Keratinocyte (primary cell): ENCODE measurements at regions not wholly inside any gene's neighbourhood (a gene's known extent, or its start where the extent isn't known, plus 50 kb on each side); places are given as distances from the start of the nearest gene placed in this dataset.

Experiments used
- DNase-seq: peaks from one replicate; pipeline ENCODE4 v3.0.0-alpha.2; 2011; ENCODE audit warnings: low read depth, missing footprints, low spot score
- FAIRE-seq: peaks from 2 replicates; lab custom pipeline; 2011; peaks lifted over from hg19 to GRCh38; lab: Jason Lieb, UNC
- H2AFZ ChIP-seq: 2 replicates; pipeline ENCODE4 v1.6.0; 2012; ENCODE audit warnings: low read length, control low read depth, inconsistent platforms; ENCODE audit not compliant: control insufficient read depth
- H3K27ac ChIP-seq: 2 replicates; pipeline ENCODE4 v1.5.1; 2011; ENCODE audit warnings: low read length; ENCODE audit not compliant: control insufficient read depth, insufficient read depth
- H3K27me3 ChIP-seq: 3 replicates; pipeline ENCODE4 v1.6.0; 2011; ENCODE audit warnings: low read length; ENCODE audit not compliant: control insufficient read depth, insufficient read depth; ENCODE audit errors: extremely low read depth
- H3K36me3 ChIP-seq, 2 experiments: 2 replicates in 1 of 2; 3 replicates in 1 of 2; pipeline ENCODE4 v1.5.1; 2011; ENCODE audit warnings: low read length in 2 of 2, mild to moderate bottlenecking in 1 of 2; ENCODE audit not compliant: control insufficient read depth in 2 of 2, insufficient read depth in 2 of 2; ENCODE audit errors: extremely low read depth in 1 of 2
- H3K4me1 ChIP-seq: 3 replicates; pipeline ENCODE4 v1.5.1; 2011; ENCODE audit warnings: low read length; ENCODE audit not compliant: control insufficient read depth, insufficient read depth; ENCODE audit errors: extremely low read depth
- H3K4me2 ChIP-seq: 3 replicates; pipeline ENCODE4 v1.6.0; 2011; ENCODE audit warnings: low read depth, low read length; ENCODE audit not compliant: control insufficient read depth, insufficient read depth; ENCODE audit errors: extremely low read depth
- H3K4me3 ChIP-seq, 3 experiments: fragments of 200-600 bp in 1 of 3; sonication (generic) in 1 of 3; 2 replicates in 2 of 3; 3 replicates in 1 of 3; pipeline ENCODE4 v1.5.1; 2011 to 2016; ENCODE audit warnings: low read length in 3 of 3, mild to moderate bottlenecking in 3 of 3, control low read depth in 2 of 3, inconsistent platforms in 1 of 3, low read depth in 1 of 3, mixed read lengths in 1 of 3, mixed run types in 1 of 3, moderate library complexity in 1 of 3; ENCODE audit not compliant: control insufficient read depth in 2 of 3, insufficient read depth in 2 of 3; ENCODE audit errors: extremely low read depth in 1 of 3
- H3K79me2 ChIP-seq: 2 replicates; pipeline ENCODE4 v1.6.0; 2012; ENCODE audit warnings: low read length; ENCODE audit not compliant: control insufficient read depth, insufficient read depth
- H3K9ac ChIP-seq: 3 replicates; pipeline ENCODE4 v1.6.0; 2011; ENCODE audit warnings: low read length; ENCODE audit not compliant: control insufficient read depth, insufficient read depth; ENCODE audit errors: extremely low read depth
- H3K9me1 ChIP-seq: 3 replicates; pipeline ENCODE4 v1.6.0; 2011; ENCODE audit warnings: low read length; ENCODE audit not compliant: control insufficient read depth, insufficient read depth; ENCODE audit errors: extremely low read depth
- H3K9me3 ChIP-seq: 2 replicates; pipeline ENCODE4 v1.5.1; 2012; ENCODE audit warnings: low read depth, low read length; ENCODE audit not compliant: control insufficient read depth
- H4K20me1 ChIP-seq: 3 replicates; pipeline ENCODE4 v1.6.0; 2011; ENCODE audit warnings: low read length; ENCODE audit not compliant: control insufficient read depth, insufficient read depth; ENCODE audit errors: extremely low read depth
- CTCF ChIP-seq, 3 experiments: IDR thresholded peaks in 1 of 3; conservative IDR thresholded peaks in 1 of 3; optimal IDR thresholded peaks in 1 of 3; 2 replicates in 2 of 3; 3 replicates in 1 of 3; pipeline versions ENCODE3 to v1.5.1; 2011; ENCODE audit warnings: low read length in 3 of 3, mild to moderate bottlenecking in 3 of 3, moderate library complexity in 2 of 3, control low read depth in 1 of 3, inconsistent platforms in 1 of 3; ENCODE audit not compliant: insufficient read depth in 2 of 3; ENCODE audit errors: extremely low read depth in 1 of 3
- EZH2 ChIP-seq: IDR thresholded peaks from one replicate; pipeline ENCODE4 v1.6.1; 2012; ENCODE audit warnings: inconsistent platforms, mild to moderate bottlenecking, low read length, moderate library complexity
- dilution Hi-C: fragments of 300-500 bp; cut with MboI; formaldehyde crosslinking; loops from one replicate; pipeline ENCODE4 v1.7.0; 2020; ENCODE audit warnings: low sequenced_read_pairs; ENCODE audit not compliant: extremely low pct_ligation_motif_present

- DNase-seq (no peak), FAIRE-seq (no peak)
- H3K79me2 ChIP-seq = no peaks in the 10 kb centered on the region
- dilution Hi-C loops = no loop called here
- no peaks in the 10 kb centered on the region for H3K36me3 ChIP-seq
- H3K4me3 ChIP-seq = no peak overlapping the region
- H3K27ac ChIP-seq = no peak overlapping the region
- no peak overlapping the region for H2AFZ ChIP-seq
- H3K27me3 ChIP-seq = no peaks in the 10 kb centered on the region
- H3K9me1 ChIP-seq = no peaks in the 10 kb centered on the region
- no peak for TF ChIP-seq CTCF (optimal IDR thresholded peaks at IDR 0.05 in 1 of 3, IDR thresholded peaks at IDR 0.05 in 1 of 3, conservative IDR thresholded peaks at IDR 0.05 in 1 of 3; ENCODE audit: extremely low read depth in 1 of 3, insufficient read depth in 2 of 3, low read length in 3 of 3)
- no peak for TF ChIP-seq EZH2
- H3K4me2 ChIP-seq = no peak overlapping the region
- H3K9me3 ChIP-seq = peaks cover 3% of the 10 kb centered on the region
- peaks cover 5% of the 10 kb centered on the region for H3K4me1 ChIP-seq
- no peaks in the 10 kb centered on the region for H4K20me1 ChIP-seq
- H3K9ac ChIP-seq = no peak overlapping the region
Measured at GRCh38 chr18:2444201-2444875, 127.0 kb downstream of the METTL4 start.

- dilution Hi-C loops = no loop called here
- Histone ChIP-seq H3K9ac (no peak overlapping the region), H3K27ac (no peak overlapping the region), H3K9me1 (no peaks in the 10 kb centered on the region), H3K4me2 (no peak overlapping the region), H3K36me3 (no peaks in the 10 kb centered on the region), H2AFZ (no peak overlapping the region), H3K9me3 (no peaks in the 10 kb centered on the region), H3K4me1 (no peaks in the 10 kb centered on the region), H4K20me1 (no peaks in the 10 kb centered on the region), H3K79me2 (no peaks in the 10 kb centered on the region), H3K27me3 (no peaks in the 10 kb centered on the region), H3K4me3 (no peak overlapping the region)
- TF ChIP-seq EZH2 (no peak), CTCF (optimal IDR thresholded peaks at IDR 0.05 in 1 of 3, IDR thresholded peaks at IDR 0.05 in 1 of 3, conservative IDR thresholded peaks at IDR 0.05 in 1 of 3; ENCODE audit: extremely low read depth in 1 of 3, insufficient read depth in 2 of 3, low read length in 3 of 3) (no peak)
- no peak for DNase-seq
- no peak for FAIRE-seq
Measured at GRCh38 chr18:2448565-2449151, 122.6 kb downstream of the METTL4 start.
